Neural crest cell (in vitro differentiated cells): ENCODE measurements at regions not wholly inside any gene's neighbourhood (a gene's known extent, or its start where the extent isn't known, plus 50 kb on each side); places are given as distances from the start of the nearest gene placed in this dataset.

Experiments
- DNase-seq: peaks from one replicate; pipeline ENCODE4 v3.0.0; 2021; ENCODE audit warnings: low read depth, mixed read lengths, low spot score
- H3K27ac Mint-ChIP-seq: one replicate; pipeline ENCODE4 v1.8.0; 2021; ENCODE audit warnings: mild to moderate bottlenecking, mixed read lengths; ENCODE audit not compliant: unreplicated experiment
- H3K27me3 Mint-ChIP-seq: 2 replicates; pipeline ENCODE4 v1.8.0; 2021; ENCODE audit warnings: low read depth, mild to moderate bottlenecking, mixed read lengths
- H3K36me3 Mint-ChIP-seq: 2 replicates; pipeline ENCODE4 v1.8.0; 2021; ENCODE audit warnings: low read depth, mild to moderate bottlenecking, mixed read lengths
- H3K4me1 Mint-ChIP-seq: 2 replicates; pipeline ENCODE4 v1.8.0; 2021; ENCODE audit warnings: mixed read lengths
- H3K4me3 Mint-ChIP-seq: one replicate; pipeline ENCODE4 v1.8.0; 2021; ENCODE audit warnings: mild to moderate bottlenecking, mixed read lengths
- H3K9me3 Mint-ChIP-seq: 2 replicates; pipeline ENCODE4 v1.8.0; 2021; ENCODE audit warnings: mixed read lengths
- CTCF ChIP-seq: fragments of 200-600 bp; sonication (generic); conservative IDR thresholded peaks from 2 replicates; pipeline ENCODE4 v1.5.0; 2021; ENCODE audit warnings: antibody characterized with exemption, mild to moderate bottlenecking

GRCh38 chr12:107287436-107288413 lies 194.4 kb upstream of the CRY1 start:
- TF ChIP-seq CTCF: no peak
- no peak overlapping the region for H3K4me3 Mint-ChIP-seq
- H3K9me3 Mint-ChIP-seq: no peaks in the 10 kb centered on the region

GRCh38 chr12:107288414-107289127 lies 195.2 kb upstream of the CRY1 start:
- no peak for DNase-seq
- no peak for TF ChIP-seq CTCF
- Mint-ChIP-seq H3K36me3 (no peaks in the 10 kb centered on the region), H3K9me3 (no peaks in the 10 kb centered on the region), H3K4me3 (no peak overlapping the region), H3K27ac (no peak overlapping the region), H3K4me1 (peaks cover 3% of the 10 kb centered on the region), H3K27me3 (peaks cover 8% of the 10 kb centered on the region)

More at GRCh38 chr12:107287436-107288413, 194.4 kb upstream of the CRY1 start:
- Mint-ChIP-seq H3K4me1 (peaks cover 3% of the 10 kb centered on the region), H3K27ac (no peak overlapping the region), H3K27me3 (peaks cover 6% of the 10 kb centered on the region), H3K36me3 (no peaks in the 10 kb centered on the region)
- no peak for DNase-seq

GRCh38 chr12:107291018-107291417 lies 197.7 kb upstream of the CRY1 start:
- Mint-ChIP-seq H3K4me3 (no peak overlapping the region), H3K9me3 (no peaks in the 10 kb centered on the region), H3K27me3 (peaks cover 15% of the 10 kb centered on the region), H3K36me3 (no peaks in the 10 kb centered on the region), H3K4me1 (peaks cover 3% of the 10 kb centered on the region), H3K27ac (no peak overlapping the region)
- DNase-seq: no peak
- TF ChIP-seq CTCF: no peak

- DNase-seq: no peak
- Mint-ChIP-seq H3K9me3 (no peaks in the 10 kb centered on the region), H3K27me3 (peaks cover 27% of the 10 kb centered on the region), H3K27ac (no peak overlapping the region), H3K36me3 (no peaks in the 10 kb centered on the region), H3K4me3 (no peak overlapping the region), H3K4me1 (no peaks in the 10 kb centered on the region)
- no peak for TF ChIP-seq CTCF
Observed at GRCh38 chr12:107296681-107297089, 203.3 kb upstream of the CRY1 start.

- Mint-ChIP-seq H3K4me3 (no peak overlapping the region), H3K27ac (no peak overlapping the region), H3K36me3 (no peaks in the 10 kb centered on the region), H3K4me1 (peaks cover 16% of the 10 kb centered on the region), H3K9me3 (no peaks in the 10 kb centered on the region), H3K27me3 (peaks cover 38% of the 10 kb centered on the region)
- no peak for DNase-seq
- no peak for TF ChIP-seq CTCF
Observed at GRCh38 chr12:107302649-107303341, 209.4 kb upstream of the CRY1 start.
